Kidney glomerular epithelial cell (primary cell): ENCODE measurements at regions not wholly inside any gene's neighbourhood (a gene's known extent, or its start where the extent isn't known, plus 50 kb on each side); places are given as distances from the start of the nearest gene placed in this dataset.

Experiments used
- DNase-seq: peaks from one replicate; lab custom pipeline; 2025; lab: John Stamatoyannopoulos, UW

DNA sequence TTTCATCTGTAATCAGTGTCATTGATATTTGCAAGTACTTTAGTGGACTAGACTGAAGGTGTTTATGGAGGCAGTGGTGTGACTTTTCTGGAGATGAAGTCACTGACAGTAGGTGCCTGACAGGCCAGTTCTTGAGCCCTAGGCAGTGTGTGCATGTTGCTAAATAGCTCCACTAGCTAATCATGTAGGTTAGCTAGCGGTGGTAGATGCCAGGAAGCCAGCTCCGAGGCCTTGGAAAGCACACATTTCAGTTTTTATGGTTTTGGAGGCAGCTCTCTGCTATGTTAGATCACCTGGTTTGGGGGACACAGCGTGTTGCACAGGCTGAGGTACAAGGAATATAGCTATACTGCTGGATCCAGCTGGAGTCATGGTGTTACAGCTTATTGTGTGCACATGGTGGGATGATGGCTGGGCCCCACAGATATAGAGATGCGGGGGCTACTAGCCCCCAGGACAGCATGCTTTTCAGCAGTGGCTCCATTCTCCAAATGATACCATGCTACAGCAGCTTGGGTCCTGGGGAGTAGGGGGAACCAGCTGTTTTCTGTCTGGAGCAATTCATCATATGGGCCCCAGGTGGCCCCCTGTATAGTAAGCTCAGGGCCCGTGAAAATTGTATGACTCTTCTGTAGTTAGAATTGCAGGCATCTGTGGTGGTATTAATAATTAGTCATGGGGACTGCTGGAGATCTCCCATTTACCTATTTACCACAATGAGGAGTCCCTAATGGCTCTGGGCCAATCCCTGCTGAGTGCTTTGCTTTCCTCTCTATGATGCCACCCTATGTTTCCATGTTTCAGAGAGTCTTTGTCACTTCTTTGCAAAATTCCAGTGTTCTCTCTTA, 367.2 kb upstream of the LMO3 start:
- DNase-seq, result no peak

DNA sequence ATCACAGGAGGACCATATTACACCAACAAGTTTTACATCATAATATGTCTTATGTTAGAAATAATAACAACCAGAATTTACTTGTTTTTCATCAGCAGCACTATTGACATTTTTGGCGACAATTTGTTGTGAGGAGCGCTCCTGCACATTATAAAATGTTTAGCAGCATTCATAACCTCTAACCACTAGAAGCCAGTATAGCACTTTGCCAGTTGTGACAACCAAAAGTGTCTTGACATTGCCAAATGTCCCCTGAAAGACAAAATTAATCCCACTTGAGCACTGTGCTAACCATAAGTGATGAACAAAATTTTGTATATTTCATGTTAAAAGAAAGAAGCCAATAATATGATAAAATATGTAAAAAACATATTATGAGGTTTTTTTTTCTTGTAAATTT, 356.9 kb upstream of the LMO3 start:
- DNase-seq, result no peak

DNA sequence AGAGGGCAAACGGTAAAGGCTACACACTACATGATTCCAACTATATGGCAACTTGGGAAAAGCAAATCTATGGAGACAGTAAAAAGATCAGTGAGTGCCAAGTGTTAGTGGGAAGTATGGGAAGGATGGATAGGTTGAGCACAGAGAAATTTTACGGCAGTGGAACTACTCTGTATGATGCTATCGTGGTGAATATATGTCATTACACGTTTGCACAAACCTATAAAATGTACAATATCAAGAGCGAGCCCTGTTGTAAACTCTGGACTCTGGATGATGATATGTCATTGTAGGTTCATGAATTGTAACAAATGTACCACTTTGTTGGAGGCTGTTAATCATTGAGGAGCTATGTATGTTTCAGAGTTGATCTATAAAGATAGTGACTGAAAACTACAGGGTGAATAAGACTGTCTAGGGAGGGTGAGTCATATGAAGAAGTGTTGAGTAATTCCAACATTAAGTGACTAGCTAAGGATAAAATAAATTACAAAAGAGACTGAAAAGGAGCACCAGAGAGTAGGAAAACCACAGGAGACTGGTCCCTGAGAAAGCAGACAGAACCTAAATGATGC, 349.2 kb upstream of the LMO3 start:
- DNase-seq, result no peak

DNA sequence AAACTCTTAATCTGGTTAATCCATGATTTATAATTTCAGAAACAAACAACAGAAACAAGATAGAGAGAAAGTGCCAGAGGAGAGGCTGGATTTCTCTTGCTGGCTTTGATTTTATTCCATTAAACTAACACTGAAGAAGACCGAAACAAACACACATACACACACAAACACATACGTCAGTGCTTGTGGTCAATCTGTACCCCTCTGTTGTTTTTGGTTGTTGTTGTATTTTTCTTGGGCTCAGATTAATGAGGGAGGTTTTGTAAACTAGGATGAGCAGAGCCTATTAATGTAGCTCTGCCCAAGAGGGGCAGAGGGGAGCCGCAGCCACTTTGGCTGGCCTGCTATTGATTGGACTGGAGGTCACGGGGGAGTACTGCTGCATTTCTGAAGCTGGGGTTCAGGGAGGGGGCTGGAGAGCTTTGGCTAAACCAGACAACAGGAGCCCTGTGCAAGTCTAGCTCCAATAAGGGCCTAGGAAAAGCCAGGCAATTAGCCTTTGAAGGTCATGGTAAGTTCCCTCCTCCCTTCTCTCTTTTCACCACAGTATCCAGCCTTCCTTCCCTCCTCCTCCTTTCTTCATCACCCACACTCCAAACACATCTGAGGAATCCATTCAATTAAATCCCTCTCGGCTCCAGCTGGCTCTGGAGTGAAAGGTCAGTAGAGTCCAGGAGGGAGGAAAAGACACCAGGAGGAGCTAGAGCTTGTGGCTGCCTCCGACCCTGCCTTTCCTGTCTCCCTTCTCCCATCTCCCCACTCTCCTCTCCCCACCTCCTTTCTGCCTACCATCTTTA, 344.1 kb upstream of the LMO3 start:
- DNase-seq, result no peak

DNA sequence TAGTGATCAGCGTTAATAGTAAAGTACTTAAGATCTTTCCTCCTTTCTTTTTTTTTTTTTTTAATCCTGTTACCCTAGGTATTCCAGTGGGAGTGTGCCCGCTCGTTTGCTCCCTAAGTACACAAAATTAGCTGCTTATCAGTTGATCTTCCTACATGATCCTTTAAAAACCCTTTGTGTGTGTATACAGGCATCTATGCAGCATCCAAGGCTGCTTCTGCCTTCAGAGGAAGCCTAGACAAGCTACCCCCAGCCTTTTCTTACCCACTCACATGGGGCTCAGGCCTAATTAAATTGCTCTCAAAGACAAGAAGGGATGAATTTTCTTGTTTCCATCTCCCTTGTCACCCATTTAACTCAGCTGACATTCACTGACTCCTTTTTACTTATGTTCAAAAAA, 343.4 kb upstream of the LMO3 start:
- no peak for DNase-seq

DNA sequence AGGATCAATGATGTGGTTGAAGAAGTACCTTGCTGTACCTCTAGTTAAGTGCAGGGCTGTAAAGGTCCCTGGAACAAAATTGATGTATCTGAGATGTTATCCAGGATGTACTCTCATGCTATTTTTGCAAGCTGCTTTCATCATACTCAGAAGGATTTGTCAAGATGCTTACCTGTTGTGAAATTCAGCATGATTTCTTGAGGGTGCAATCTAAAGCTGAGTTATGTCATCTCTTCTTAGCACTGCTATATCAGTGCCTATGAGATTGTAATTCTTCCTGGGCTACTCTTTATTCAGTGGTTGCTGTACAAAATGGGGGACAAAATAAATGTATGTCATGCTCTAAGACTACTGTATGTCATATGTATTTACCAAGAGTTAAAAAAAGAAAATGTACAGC, 340.7 kb upstream of the LMO3 start:
- no peak for DNase-seq

DNA sequence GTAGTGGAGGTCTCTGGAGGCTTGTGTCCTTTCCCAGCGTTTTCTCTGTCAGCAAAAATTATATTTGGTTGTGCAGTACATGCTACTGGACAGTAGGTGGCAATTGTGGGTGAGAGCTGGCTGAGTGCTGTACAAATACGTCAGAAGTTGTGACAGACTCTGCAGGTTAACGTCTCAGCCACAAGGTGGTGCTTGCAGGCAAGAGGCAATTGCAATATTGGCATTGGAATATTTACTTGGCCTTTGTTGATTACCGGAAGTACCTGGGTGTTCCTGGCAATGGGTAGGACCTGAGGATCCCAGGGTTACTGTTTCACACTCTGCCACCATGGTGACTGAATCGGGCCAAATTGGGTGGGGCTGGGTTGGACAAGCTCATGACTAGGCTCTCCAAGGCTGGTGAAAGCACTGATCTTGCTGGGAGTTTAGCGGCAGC, 333.9 kb upstream of the LMO3 start:
- peak; percentile 52 for DNase-seq

DNA sequence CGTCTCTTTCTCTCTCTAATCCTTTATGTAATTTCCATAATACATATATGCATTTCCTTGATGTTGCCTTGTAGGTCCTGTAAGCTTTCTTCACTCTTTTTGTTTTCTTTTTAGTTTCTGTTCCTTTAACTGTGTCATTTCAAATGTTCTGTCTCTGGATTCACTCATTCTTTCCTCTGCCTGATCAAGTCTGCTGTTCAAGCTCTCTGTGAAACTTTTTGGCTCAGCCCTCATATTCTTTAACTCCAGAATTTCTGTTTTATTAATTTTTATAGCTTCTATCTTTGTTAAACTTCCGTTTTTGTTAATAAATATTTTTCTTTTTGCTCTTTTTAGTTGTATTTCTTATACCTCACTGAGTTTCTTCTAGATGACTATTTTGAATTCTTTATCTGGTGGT, 321.3 kb upstream of the LMO3 start:
- no peak for DNase-seq

DNA sequence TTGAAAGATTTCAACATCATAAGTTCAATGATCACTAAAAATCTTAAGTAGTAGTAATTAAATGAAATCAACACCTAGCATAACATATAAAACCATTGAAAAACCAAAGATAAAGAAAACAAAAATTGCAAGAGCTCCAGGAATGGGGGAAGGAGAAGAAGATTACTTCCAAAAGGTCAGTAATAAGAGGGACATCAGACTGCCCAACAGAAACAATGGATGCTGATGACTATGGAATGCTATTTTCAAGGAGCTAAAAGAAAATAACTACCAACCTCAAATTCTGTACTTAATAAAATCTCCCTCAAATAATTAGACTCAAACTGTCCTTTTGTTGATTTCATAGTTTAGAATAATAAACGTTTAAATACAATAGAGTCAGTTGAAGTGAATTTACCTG, 314.5 kb upstream of the LMO3 start:
- no peak for DNase-seq

DNA sequence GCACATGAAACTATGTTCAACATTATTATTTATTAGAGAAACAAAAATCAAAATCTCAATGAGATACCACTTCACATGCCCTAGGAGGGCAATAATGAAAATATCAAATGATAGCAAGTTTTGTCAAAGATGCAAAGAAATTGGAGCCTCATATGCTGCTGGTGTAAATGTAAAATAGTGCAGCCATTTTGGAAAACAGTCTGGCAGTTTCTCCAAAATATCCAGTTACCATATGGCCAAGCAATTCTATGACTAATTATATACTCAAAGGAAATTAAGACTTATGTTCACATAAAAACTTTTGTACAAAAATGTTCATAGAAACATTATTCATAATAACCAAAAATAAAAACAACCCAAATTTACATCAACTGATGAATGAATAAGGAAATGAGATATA, 313.6 kb upstream of the LMO3 start:
- DNase-seq, result no peak

DNA sequence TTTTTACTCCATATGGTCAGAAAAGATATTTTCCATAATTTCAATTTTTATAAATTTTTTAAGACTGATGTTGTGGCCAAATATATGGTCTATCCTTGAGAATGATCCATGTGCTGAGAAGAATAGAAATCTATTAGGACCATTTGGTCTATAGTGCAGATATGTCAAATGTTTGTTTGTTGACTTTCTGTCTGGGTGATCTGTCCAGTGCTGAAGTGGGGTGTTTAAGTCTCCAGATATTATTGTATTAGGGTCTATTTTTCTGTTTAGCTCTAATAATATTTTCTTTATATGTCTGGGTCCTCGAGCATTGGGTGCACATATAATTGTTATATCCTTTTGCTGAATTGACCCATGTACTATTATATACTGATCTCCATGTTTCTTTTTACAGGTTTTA, 308.9 kb upstream of the LMO3 start:
- no peak for DNase-seq

DNA sequence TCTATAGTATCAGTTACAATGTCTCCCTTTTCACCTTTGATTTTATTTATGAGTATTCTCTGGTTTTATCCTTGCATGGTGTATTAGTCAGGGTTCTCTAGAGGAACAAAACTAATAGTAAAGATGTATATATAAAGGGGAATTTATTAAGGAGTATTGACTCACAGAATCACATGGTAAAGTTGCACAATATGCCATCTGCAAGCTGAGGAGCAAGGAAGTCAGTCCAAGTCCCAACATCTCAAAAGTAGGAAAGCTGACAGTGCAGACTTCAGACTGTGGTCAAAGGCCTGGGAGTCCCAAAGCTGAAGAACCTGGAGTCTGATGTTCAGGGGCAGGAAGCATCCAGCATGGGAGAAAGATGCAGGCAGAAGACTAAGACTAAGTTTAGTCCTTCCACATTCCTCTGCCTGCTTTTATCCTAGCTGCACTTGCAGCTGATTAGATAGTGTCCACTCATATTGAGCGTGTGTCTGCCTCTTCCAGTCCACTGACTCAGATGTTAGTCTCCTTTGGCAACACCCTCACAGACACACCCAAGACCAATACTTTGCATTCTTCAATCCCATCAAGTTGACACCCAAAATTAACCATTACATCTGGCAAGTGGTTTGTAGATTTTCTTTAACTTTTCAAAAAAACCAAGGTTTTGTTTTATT, 308.0 kb upstream of the LMO3 start:
- no peak for DNase-seq

DNA sequence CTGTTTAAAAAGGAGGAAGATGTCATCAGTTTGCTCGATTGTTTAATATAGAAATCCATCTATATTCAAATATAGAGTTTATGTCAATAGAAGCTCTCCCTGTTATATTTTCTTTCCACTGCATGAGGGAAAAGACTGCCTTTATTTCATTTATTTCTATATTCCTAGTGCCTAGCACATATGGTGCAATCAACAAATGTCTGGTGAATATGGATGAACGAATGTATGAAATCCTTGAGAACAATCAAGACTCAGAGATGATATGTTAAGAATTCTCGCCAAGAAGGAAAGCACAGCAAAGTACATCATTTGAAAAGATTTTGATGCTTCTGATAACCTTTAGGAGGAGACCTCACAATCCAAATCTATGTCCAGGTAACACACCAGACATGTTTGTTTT, 296.0 kb upstream of the LMO3 start:
- no peak for DNase-seq

DNA sequence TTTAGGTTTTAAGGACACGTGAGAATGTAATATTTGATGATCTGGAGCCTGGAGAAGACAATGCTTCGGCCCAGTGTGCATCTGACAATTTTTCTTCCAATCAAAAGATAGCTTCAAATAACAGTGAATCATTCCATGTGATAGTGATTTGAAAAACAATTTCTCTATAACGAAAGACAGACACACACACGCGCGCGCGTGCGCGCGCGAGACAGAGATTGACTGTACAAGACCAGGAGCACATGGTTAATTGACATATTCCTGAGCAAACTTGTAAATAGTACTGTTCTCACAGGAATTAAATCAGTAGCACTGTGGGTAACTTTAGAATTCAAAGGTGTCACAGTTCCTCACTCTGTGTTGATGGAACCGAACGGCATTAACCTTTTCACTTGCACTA, 287.5 kb upstream of the LMO3 start:
- DNase-seq, result no peak

DNA sequence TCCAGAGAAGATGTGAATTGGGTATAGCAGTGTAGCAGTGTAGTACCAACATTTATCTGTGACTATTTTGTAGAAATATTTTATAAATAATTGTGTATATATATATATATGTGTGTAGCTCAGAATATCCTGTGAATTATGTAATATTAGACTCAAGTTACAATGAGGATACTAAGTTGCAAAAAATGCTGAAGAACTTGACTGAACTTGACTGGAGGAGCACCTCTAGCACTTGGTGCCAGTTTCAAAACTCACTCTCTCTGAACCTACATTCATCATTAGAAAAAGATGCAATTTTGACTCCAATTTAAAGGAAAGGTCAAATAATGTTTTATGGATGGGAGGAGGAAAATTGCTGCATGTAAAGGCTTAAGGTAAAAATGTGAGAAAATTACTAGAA, 285.7 kb upstream of the LMO3 start:
- DNase-seq, result no peak

DNA sequence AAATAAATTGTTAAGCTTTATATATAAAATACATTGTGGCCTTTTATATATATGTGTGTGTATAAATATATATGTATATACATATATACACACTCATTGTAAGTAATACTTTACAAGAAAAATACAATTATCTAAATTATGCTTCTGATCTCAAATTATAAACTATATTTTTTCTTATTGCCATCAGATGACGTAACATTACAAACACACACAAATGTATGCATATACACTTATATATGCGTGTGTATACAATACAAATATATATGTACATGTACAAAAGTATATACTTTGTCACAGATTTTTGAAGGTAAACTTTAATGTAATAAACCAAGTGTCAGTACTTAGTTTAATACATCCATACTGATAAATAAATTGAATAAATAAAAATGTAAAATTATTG, 278.9 kb upstream of the LMO3 start:
- DNase-seq, result no peak

DNA sequence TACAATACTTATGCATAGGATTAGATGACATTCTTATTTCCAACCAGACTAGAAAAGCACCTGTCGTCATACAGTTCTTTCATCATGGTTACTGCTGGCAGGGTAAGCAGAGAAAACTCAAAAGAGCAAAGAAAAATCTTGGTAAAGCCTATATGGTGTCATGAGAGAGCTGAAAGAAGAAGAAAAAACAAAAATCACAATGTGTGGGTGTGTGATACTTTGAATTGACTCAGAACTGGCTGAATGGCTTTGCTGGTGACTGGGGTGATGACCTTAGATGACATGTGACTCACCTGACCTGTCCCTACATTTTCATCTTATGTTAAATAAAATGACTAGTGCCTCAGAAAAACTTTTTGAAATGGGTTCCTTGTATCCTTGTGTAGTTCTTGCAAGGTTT, 278.1 kb upstream of the LMO3 start:
- DNase-seq, result no peak

DNA sequence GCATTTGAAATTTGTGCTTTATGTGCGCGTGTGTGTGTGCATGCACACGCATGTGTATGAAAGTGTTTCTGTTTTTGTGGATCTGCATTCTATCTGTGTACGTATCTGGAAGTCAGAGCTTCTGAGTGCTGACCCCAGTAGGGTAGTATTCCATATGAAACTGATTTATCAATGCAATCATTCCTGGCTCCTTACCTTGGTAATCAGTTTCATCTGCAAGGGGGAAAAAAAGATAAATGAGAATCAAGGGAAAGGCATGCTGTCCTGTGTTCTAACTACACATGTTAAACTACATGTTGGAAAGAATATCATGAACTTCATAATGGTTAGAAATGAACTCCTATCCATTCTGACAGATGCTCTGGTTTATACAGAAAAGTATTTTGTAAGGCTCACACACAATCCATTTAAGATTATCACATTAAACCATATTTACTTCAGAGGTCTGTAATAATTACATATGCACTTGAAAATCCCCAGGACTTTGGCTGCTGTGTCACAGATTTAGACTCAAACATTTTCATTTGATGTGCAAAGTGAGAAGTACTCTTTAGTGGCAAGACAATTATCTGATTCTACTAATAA, 276.1 kb upstream of the LMO3 start:
- DNase-seq, result no peak

DNA sequence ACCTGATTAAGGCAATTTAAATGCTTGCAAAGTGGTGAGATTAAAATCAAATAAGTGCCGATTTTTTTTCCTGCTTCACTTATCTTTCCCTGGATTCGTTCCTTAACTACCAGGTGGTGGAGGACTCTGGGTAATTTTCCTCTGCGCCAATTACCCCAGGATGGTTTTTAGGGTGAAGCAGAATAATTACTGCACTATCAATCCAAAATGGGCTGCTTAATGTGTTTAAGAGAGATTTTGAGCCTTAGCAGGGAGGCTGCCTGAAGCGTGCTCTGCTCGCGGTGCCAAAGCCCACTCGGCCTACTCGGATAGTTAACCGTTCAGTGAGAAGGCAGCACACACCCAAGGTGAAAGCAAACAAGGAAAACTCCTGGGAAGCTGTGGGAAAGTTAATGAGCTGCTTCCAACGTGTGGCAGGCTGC, 274.9 kb upstream of the LMO3 start:
- DNase-seq, result no peak

DNA sequence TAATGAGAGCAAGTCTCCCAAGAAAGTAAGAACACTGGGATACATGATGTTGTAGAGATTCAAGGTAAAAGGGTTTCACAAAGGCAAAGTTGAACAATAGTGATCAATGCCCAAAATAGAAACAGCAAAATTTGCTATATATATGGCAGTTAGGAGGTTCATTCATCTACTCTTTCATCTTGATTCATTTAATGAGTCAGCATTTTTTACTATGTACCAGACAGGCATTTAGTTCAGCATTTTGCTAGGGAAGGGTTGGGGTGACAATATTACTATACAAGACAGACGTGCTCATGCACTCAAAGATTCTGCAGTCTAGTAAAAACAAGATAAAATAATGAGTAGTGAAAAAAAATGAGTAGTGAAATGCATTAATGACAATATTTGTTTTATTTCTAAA, 264.9 kb upstream of the LMO3 start:
- DNase-seq, result no peak

DNA sequence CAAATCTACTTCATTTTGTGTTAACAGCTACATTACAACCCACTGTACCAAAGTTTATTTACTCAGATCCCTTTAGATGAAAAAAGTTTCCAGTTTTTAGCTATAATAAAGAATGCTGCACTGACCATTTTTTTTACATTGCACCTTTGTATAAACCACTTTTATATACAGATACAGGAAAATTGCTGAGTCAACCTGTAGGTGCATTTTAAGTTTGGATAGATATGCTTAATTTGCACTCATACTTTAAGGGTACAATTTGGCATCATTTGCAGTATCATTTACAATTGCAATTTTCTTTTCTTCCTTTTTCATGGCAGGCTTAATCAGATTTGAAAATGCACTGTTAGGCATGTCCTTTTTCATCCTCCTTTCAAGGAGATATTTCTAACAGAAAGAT, 257.8 kb upstream of the LMO3 start:
- DNase-seq, result no peak

DNA sequence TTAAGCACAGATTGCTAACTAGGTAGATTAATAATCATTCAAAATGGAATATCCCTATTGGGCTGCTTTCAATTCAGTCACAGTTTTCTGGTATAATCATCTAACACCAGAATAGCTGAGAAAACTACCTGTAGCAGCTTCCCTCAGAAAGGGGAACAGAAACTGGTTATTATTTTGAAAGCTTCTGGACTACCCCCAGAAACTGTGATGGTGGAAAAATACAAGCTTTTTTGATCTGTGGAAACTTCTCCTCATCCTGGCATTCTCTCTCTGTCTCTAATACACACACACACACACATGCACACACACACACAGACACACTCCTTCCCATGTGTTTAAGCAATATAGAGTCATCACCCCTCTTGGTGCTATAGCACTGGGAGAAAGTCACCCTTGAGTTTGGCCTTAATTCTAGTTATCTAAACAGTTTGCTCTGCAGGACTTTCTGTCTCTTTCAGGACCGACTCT, 251.5 kb upstream of the LMO3 start:
- no peak for DNase-seq
